ENCODE measurements at regions not wholly inside any gene's neighbourhood (a gene's known extent, or its start where the extent isn't known, plus 50 kb on each side); places are given as distances from the start of the nearest gene placed in this dataset.

GRCh38 chr5:2010940-2011339 lies 128.2 kb upstream of the IRX4 start:
- TF ChIP-seq CTCF (IDR thresholded peaks at IDR 0.05; ENCODE audit: insufficient read depth, low read length, severe bottlenecking): no peak
- Histone ChIP-seq H3K4me3 (ENCODE audit: low read depth, low read length) (no peak overlapping the region), H3K27me3 (ENCODE audit: control insufficient read depth, insufficient read depth, low read length) (no peaks in the 10 kb centered on the region), H3K36me3 (ENCODE audit: control insufficient read depth, insufficient read depth, low read length) (no peaks in the 10 kb centered on the region)
- FAIRE-seq (peak; percentile 52), DNase-seq (ENCODE audit: low read depth) (no peak)

- FAIRE-seq: no peak
- no peak overlapping the region for H3K4me3 ChIP-seq (ENCODE audit: low read depth, low read length)
- no peaks in the 10 kb centered on the region for H3K27me3 ChIP-seq (ENCODE audit: control insufficient read depth, insufficient read depth, low read length)
- no peak for TF ChIP-seq CTCF (IDR thresholded peaks at IDR 0.05; ENCODE audit: insufficient read depth, low read length, severe bottlenecking)
- H3K36me3 ChIP-seq (ENCODE audit: control insufficient read depth, insufficient read depth, low read length): no peaks in the 10 kb centered on the region
- DNase-seq (ENCODE audit: low read depth): no peak
Measured at GRCh38 chr5:2009986-2010914, 127.5 kb upstream of the IRX4 start.

- DNase-seq (ENCODE audit: low read depth): no peak
- no peak for TF ChIP-seq CTCF (IDR thresholded peaks at IDR 0.05; ENCODE audit: insufficient read depth, low read length, severe bottlenecking)
- Histone ChIP-seq H3K27me3 (ENCODE audit: control insufficient read depth, insufficient read depth, low read length) (no peaks in the 10 kb centered on the region), H3K36me3 (ENCODE audit: control insufficient read depth, insufficient read depth, low read length) (no peaks in the 10 kb centered on the region), H3K4me3 (ENCODE audit: low read depth, low read length) (no peak overlapping the region)
- no peak for FAIRE-seq
Measured at GRCh38 chr5:2008851-2009629, 126.3 kb upstream of the IRX4 start.

GRCh38 chr5:2007878-2008501 lies 125.3 kb upstream of the IRX4 start:
- Histone ChIP-seq H3K36me3 (ENCODE audit: control insufficient read depth, insufficient read depth, low read length) (no peaks in the 10 kb centered on the region), H3K27me3 (ENCODE audit: control insufficient read depth, insufficient read depth, low read length) (no peaks in the 10 kb centered on the region), H3K4me3 (ENCODE audit: low read depth, low read length) (no peak overlapping the region)
- DNase-seq (ENCODE audit: low read depth): no peak
- TF ChIP-seq CTCF (IDR thresholded peaks at IDR 0.05; ENCODE audit: insufficient read depth, low read length, severe bottlenecking): no peak
- FAIRE-seq: no peak

GRCh38 chr5:2007496-2007877 lies 124.8 kb upstream of the IRX4 start:
- DNase-seq (ENCODE audit: low read depth): no peak
- no peak for FAIRE-seq
- Histone ChIP-seq H3K4me3 (ENCODE audit: low read depth, low read length) (no peak overlapping the region), H3K27me3 (ENCODE audit: control insufficient read depth, insufficient read depth, low read length) (no peaks in the 10 kb centered on the region), H3K36me3 (ENCODE audit: control insufficient read depth, insufficient read depth, low read length) (no peaks in the 10 kb centered on the region)
- TF ChIP-seq CTCF (IDR thresholded peaks at IDR 0.05; ENCODE audit: insufficient read depth, low read length, severe bottlenecking): no peak
